ENCODE measurements at regions not wholly inside any gene's neighbourhood (a gene's known extent, or its start where the extent isn't known, plus 50 kb on each side); places are given as distances from the start of the nearest gene placed in this dataset.
"Not testable (repeated sequence)": the region's sequence is repeated elsewhere in the genome, so short reads cannot be mapped to it uniquely, and the experiment has no call there.

DNA sequence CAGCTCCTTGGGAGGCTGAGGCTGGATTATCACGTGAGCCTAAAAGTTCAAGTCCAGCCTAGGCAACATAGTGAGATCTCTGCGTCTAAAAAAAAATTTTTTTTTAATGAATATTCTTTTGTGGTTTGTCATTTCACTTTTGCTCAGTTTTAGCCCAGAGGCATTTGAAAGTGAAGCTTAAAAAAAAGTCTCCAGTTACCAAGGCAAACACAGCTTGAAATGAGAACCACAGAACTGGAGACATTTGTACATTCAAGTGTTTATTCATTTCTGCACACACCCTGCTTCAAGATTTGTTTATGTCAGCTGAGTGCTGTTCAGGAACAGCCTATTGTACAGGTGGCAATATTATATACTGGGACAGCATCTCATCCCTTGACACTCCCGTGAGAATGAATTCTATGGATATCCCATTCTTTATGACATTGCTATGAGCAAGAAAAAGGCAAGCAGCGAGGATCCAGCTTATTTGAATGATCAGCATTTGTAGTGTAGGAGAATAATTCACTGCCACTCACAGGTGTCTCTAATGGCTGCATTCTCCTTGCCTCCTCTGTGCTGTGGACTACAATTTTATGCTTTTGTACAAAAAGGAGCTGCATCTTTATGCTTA lies 444.8 kb upstream of the GRM7 start:
- no peak for DNase-seq

DNA sequence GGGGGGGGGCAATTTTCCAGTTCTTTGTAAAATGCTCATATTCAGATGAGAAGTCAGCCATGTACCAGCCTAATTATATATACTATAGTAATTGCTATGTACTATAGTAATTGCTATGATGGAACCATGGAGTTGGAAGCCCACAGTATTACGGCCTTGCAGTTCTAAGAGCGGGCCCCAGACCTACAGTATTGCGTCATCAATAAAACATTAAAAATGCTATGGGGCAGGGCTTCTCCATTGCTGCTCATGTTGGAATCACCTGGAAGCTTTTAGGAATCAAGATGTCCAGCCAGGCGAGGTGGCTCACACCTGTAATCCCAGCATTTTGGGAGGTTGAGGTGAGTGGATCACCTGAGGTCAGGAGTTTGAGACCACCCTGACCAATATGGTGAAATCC lies 443.7 kb upstream of the GRM7 start:
- DNase-seq: no peak

- no peak for DNase-seq
Observed at GRCh38 chr3:6418485-6418884, 442.4 kb upstream of the GRM7 start.

- no peak for DNase-seq
Observed at GRCh38 chr3:6421666-6422445, 439.1 kb upstream of the GRM7 start.

DNA sequence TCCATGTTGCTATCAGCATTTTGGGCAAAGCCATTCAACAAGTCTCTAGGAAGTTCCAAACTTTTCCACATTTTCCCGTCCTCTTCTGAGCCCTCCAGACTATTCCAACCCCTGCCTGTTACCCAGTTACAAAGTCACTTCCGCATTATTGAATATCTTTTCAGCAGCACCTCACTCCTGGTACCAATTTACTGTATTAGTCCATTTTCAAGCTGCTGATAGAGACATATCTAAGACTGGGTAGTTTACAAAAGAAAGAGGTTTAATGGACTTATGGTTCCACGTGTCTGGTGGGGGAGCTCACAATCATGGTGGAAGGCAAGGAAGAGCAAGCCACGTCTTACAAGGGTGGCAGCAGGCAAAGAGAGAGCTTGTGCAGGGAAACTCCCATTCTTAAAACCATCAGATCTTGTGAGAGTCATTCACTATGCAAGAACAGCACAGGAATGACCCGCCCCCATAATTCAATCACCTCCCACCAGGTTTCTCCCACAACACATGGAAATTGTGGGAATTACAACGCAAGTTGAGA lies 435.6 kb upstream of the GRM7 start:
- DNase-seq: no peak

DNA sequence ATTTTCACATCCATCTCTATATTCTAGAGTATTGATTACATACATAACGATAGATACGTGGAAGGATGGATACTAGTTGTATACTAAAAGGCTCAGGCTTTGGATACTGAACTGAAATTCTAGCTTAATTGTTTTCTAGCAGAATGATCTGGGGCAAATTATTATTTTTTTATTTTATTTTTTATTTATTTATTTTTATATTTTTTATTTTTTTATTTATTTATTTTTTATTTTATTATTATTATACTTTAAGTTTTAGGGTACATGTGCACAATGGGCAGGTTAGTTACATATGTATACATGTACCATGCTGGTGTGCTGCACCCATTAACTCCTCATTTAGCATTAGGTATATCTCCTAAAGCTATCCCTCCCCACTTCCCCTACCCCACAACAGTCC lies 432.6 kb upstream of the GRM7 start:
- not testable (repeated sequence) for DNase-seq

GRCh38 chr3:6435951-6436350 lies 425.0 kb upstream of the GRM7 start:
- DNase-seq: no peak

- DNase-seq: no peak
Observed at GRCh38 chr3:6437631-6438030, 423.3 kb upstream of the GRM7 start.

GRCh38 chr3:6438031-6438430 lies 422.9 kb upstream of the GRM7 start:
- no peak for DNase-seq

DNA sequence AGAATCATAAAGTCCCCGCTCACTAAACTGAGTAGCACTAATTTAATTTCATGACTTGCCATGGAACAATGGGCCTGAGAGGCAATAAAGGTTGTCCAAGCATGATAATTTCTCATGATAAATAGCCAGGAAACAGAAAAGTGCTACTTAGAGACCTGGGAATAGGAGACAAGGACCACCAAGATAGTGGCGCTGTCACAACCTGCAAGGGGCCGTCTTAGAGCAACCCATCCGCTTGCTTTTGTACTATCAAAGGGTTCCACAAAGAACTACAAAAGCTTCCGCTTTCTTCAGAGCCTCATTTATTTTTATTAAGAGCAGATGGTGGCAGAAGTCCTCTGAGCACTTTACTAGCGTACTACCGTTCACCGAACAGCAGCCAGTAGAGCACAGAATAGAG lies 421.7 kb upstream of the GRM7 start:
- DNase-seq: no peak

DNA sequence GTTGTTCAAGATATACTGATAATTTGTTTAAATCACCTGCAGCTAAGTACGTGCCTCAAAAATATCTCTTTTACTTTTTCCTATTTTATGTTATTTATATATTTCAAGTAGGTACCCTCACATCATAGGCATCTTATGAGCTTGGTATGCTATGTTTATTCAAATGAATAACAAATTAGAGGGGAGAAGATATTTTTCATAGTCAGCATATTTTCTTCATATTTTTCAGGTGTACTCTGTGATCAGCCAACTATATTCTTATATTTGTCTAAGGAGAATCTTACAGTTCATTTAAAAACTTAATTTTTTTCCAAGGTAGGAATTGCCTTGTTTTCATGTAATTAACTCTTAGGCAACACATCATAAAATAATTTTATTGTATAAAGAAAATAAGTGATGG lies 421.1 kb upstream of the GRM7 start:
- DNase-seq: no peak

- DNase-seq: no peak
Observed at GRCh38 chr3:6444888-6445658, 415.8 kb upstream of the GRM7 start.

GRCh38 chr3:6447166-6447801 lies 413.6 kb upstream of the GRM7 start:
- no peak for DNase-seq

GRCh38 chr3:6448011-6448410 lies 412.9 kb upstream of the GRM7 start:
- no peak for DNase-seq

DNA sequence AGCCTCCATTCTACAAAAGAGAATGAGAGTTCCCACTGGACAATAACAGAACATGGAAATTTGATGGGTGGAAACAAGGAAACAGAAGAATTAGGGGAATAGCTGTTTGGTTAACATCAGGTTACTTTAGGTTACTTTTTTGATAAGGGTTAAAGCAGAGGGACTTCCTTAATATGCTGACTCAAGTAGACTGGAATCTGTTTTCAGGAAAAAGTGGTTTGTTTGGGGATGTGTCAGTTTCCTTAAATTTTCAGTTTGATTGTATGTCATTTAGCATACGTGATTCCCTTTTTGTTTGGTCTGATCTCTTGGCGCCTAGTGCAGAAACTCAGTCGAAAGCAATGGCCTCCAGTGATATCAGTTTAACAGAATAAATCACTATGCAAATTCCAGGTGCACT lies 411.8 kb upstream of the GRM7 start:
- DNase-seq: no peak

DNA sequence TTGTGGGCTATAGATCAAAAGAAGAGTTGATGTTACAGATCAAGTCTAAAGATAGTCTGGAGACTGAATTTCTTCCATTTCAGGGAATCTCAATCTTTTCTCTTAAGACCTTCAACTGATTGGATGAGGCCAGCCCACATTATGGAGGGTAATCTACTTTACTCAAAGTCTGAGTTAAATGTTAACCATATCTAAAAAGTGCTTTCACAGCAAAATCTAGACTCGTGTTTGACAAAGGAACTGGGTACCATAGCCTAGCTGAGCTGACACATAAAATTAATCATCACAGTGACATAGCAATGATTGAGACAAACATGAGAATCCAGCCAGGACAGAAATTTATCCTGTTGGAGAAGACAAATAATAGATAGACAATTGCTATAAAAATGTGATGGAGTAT lies 407.9 kb upstream of the GRM7 start:
- no peak for DNase-seq

- DNase-seq: no peak
Observed at GRCh38 chr3:6455031-6455430, 405.9 kb upstream of the GRM7 start.

DNA sequence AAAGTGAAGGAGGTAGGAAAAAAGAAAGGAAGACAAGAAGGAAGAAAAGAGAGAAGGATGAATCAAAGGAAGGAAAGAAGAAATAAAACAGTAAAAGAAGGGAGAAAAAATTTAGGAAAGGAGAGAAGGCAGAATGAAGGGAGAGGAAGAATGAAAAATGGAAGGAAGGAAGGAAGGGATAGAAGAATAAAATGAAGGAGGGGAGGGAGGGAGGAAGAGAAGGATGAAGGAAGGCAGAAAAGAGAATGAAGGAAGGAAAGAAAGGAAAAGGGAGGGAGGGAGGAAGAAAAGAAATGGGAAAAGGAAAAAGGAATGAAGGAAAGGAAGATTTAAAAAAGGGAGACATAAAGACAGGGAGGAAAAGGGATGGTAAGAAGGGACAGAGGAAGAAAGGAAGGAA lies 393.7 kb upstream of the GRM7 start:
- DNase-seq: no peak

DNA sequence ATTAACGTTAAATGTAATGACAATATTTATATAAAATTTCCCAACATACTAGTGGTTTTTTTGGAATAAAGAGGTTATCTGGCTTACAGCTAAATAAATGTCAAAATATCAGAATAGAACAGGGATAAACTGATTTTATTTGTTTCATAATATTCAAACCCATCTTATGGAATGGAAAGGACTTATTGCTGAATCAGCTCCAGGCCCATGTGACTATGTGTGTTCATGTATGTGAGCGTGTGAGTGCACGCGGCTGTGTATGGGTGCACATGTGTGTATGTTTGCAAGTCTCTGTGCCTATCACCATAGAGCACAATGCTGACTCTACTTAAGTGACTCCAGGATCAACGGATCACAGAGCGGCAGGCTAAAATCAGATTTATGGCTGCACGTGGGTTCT lies 392.3 kb upstream of the GRM7 start:
- no peak for DNase-seq

DNA sequence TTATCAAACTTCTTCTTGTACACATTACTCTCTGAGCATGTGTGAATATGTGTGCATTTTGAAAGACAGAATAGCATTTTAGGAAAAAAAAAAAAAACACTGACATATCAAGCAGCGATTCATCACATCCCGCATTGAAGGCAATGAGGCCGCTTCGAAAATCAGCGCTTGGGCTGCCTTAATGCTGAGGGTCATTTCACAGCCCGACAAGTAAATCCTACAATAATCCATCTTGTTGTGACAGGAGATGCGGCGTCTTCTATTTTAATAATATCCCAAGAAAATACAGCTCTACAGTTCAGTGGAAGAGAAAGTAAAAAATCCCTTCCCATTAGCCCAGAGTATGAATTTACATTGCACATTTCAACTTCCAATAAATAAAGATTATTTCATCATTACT lies 389.2 kb upstream of the GRM7 start:
- no peak for DNase-seq

- not testable (repeated sequence) for DNase-seq
Observed at GRCh38 chr3:6490487-6491327, 370.2 kb upstream of the GRM7 start.

Measured in anterior cingulate cortex (tissue), 58 donors.